HG02970 (cell line): ENCODE measurements at regions not wholly inside any gene's neighbourhood (a gene's known extent, or its start where the extent isn't known, plus 50 kb on each side); places are given as distances from the start of the nearest gene placed in this dataset.
"Not testable (repeated sequence)": the region's sequence is repeated elsewhere in the genome, so short reads cannot be mapped to it uniquely, and the experiment has no call there.

Experiments
- ATAC-seq: cut with Tn5 transposase; IDR thresholded peaks from one replicate; pipeline ENCODE4 v1.9.1; 2021; ENCODE audit warnings: mild to moderate bottlenecking, moderate library complexity, moderate number of reproducible peaks; ENCODE audit not compliant: unreplicated experiment, low FRiP score

- ATAC-seq: peak; percentile 18
Observed at GRCh38 chr15:22665059-22665702, 121.3 kb upstream of the NIPA1 start.

- not testable (repeated sequence) for ATAC-seq
Observed at GRCh38 chr15:22665711-22666110, 120.7 kb upstream of the NIPA1 start.

- not testable (repeated sequence) for ATAC-seq
Observed at GRCh38 chr15:22684786-22685185, 101.7 kb upstream of the NIPA1 start.

GRCh38 chr15:22699881-22700280 is 86.6 kb upstream of the NIPA1 start:
- not testable (repeated sequence) for ATAC-seq

- not testable (repeated sequence) for ATAC-seq
Observed at GRCh38 chr15:22710831-22711341, 75.6 kb upstream of the NIPA1 start.

- ATAC-seq: not testable (repeated sequence)
Observed at GRCh38 chr15:22713933-22714332, 72.5 kb upstream of the NIPA1 start.

GRCh38 chr15:22714358-22715132 is 71.9 kb upstream of the NIPA1 start:
- not testable (repeated sequence) for ATAC-seq

GRCh38 chr15:22715133-22715845 is 71.2 kb upstream of the NIPA1 start:
- not testable (repeated sequence) for ATAC-seq

- ATAC-seq: not testable (repeated sequence)
Observed at GRCh38 chr15:22719980-22720379, 66.5 kb upstream of the NIPA1 start.

GRCh38 chr15:22726104-22726503 is 60.3 kb upstream of the NIPA1 start:
- ATAC-seq: not testable (repeated sequence)

- not testable (repeated sequence) for ATAC-seq
Observed at GRCh38 chr15:22735067-22735466, 51.4 kb upstream of the NIPA1 start.

- ATAC-seq: no peak
Observed at GRCh38 chr15:22735781-22736180, 50.7 kb upstream of the NIPA1 start.

GRCh38 chr15:22736200-22736599 is 50.2 kb upstream of the NIPA1 start:
- not testable (repeated sequence) for ATAC-seq
